GM19324 (cell line): ENCODE measurements at regions not wholly inside any gene's neighbourhood (a gene's known extent, or its start where the extent isn't known, plus 50 kb on each side); places are given as distances from the start of the nearest gene placed in this dataset.
"Not testable (repeated sequence)": the region's sequence is repeated elsewhere in the genome, so short reads cannot be mapped to it uniquely, and the experiment has no call there.

ENCODE experiments used
- ATAC-seq: cut with Tn5 transposase; IDR thresholded peaks from one replicate; pipeline ENCODE4 v1.9.1; 2021; ENCODE audit warnings: mild to moderate bottlenecking, moderate library complexity; ENCODE audit not compliant: unreplicated experiment, low FRiP score

GRCh38 chr10:16231176-16231575, 205.6 kb upstream of the PTER start:
- ATAC-seq, result no peak

GRCh38 chr10:16231734-16232435, 204.9 kb upstream of the PTER start:
- no peak for ATAC-seq

- ATAC-seq, result no peak
These were observed 204.4 kb upstream of the PTER start for GRCh38 chr10:16232441-16232840.

- ATAC-seq, result no peak
These were observed 201.9 kb upstream of the PTER start for GRCh38 chr10:16234916-16235315.

DNA sequence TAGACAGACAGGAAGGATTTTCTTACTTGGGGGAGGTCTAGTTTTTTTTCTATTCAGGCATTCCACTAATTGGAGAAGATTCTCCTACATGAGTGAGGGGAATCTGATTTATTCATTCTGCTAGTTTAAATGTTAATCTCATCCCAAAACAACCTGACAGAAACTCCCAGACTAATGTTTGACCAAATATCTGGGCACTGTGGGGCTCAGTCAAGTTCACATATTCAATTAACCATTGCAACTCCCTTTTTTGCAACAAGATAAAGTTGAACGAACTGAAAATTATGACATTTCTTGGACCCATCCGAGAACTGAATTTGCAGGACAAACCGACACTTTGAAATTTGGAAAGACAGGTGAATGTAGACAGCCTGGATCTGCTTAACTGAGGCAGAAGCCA, 194.4 kb upstream of the PTER start:
- no peak for ATAC-seq

- ATAC-seq, result no peak
These were observed 193.8 kb upstream of the PTER start for GRCh38 chr10:16242859-16243613.

DNA sequence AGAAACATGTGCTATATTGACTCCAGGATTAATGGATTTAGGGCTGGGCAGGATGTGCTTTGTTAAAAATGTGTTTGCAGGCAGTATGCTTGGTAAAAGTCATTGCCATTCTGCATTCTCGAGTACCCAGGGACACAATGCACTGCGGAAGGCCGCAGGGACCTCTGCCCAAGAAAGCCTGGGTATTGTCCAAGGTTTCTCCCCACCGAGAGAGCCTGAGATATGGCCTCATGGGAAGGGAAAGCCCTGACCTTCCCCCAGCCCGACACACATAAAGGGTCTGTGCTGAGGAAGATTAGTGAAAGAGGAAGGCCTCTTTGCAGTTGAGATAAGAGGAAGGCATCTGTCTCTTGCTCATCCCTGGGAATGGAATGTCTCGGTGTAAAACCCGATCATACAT, 186.7 kb upstream of the PTER start:
- not testable (repeated sequence) for ATAC-seq

DNA sequence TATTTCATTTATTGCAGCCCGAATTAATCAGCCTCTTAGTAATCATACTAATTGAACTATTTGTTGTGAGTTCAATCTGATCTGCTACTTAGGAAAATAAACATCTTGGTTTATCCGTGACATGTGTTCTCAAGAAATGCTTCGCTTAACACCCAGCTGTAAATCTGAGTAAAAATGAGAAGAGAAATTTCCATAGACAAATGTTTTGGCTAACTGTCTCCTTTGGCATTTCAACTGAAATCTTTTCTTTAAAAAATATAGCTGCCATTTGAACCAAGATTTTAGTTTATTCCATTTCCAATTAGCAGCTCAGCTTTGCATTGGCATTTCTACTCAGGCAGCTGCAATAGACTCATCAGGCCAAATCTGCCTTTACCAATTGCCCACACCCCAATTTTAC, 180.5 kb upstream of the PTER start:
- ATAC-seq, result no peak

DNA sequence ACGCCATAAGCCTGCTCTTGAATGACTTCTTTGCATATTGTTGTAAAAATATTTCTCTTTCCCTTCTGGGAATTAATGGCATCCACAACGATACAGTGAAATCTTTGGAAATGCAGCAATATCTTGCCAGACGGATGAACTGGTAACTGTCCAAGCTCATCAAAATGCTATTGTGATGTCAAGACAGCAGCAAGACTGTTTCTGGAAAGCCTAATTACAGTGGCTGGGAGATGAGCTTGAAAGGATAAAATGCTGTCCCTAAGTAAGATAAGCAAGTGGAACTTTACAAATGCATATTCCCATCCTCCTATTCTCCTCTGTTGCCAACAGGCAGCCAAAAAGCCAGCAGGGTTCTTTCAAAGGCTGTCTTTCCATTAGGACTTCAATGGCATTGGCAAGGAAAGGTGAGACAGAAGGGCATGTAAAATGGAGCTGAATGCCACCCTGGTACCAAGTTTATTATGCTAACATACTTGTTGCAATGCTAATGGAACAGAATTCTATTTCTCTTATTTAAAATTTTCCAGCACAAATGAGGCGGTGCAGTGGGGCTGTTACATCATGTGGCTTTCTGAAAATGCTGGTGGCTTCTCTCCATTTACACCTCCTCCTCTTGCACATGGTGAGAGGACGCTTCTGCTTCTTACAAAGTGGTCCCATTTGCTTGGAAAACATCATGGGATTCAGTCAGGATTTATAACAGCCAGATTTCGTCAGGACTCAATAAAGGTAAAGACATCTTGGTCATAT, 178.3 kb upstream of the PTER start:
- no peak for ATAC-seq

GRCh38 chr10:16259726-16260125, 177.1 kb upstream of the PTER start:
- no peak for ATAC-seq

DNA sequence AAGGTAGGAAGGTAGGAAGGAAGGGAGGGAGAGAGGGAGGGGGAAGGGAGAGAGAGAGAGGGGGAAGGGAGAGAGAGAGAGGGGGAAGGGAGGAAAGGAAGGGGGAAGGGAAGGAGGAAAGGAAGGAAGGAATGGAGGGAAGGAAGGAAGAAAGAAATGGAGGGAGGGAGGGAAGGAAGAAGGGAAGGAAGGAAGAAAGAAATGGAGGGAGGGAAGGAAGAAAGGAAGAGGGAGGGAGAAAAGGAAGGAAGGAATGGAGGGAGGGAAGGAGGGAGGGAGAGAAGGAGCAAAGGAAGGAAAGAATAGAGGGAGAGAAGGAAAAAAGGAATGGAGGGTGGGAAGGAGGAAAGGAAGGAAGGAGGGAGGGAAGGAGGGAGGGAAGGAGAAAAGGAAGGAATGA, 176.4 kb upstream of the PTER start:
- ATAC-seq, result no peak

DNA sequence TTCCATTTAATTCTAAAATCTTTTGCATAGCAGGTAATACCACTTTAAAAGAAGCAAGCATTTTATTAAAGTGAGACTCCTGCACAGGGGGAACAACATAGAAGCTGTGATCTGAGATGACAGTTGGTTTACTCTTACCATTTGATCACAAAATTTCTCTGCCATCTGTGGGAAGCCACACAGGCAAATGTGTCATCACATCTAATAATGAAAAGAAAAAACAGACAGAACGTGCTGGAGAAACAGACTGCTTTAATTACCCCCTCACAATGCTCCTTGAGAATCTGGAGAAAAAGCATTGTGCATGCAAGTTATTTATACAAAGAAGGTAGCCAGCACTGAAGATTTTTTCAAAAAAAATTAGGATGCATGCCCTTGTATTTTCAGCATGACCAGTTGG, 165.2 kb upstream of the PTER start:
- no peak for ATAC-seq

GRCh38 chr10:16274911-16275310, 161.9 kb upstream of the PTER start:
- no peak for ATAC-seq

DNA sequence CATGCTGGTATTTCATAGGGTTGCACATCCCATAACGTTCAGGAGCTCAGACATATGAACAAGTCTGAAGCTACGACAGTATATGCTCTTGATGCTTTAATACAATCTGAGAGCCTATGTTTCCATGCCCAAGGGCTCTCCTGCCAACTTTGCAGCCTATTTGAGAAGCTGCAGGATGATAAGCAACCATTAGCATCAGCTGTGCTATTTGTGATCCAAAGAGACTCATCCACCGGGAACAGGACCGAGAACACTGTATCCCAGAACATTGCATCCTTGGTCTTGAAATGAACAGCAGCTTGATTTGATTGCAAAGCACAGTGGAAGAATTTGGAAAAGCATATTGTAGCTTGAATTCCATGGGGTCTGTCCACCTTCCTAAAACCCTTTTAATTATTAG, 156.2 kb upstream of the PTER start:
- no peak for ATAC-seq

- ATAC-seq, result no peak
These were observed 144.4 kb upstream of the PTER start for GRCh38 chr10:16292366-16292765.

DNA sequence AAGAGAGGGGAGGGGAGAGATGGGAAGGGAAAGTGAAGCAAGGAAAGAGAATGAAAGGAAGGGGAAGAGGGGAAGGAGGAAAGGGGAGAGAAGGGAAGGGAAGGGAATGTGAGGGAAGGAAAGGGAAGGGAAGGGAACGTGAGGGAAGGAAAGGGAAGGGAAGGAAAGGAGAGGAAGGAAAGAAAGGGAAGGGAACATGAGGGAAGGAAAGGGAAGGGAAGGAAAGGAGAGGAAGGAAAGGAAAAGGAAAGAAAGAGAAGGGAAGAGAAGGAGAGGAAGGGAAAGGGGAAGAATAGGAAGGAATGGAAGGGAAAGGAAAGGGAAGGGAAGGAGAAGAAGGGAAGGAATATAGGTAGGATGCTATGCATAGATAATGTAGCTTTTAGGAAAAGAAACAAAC, 139.7 kb upstream of the PTER start:
- ATAC-seq, result no peak

DNA sequence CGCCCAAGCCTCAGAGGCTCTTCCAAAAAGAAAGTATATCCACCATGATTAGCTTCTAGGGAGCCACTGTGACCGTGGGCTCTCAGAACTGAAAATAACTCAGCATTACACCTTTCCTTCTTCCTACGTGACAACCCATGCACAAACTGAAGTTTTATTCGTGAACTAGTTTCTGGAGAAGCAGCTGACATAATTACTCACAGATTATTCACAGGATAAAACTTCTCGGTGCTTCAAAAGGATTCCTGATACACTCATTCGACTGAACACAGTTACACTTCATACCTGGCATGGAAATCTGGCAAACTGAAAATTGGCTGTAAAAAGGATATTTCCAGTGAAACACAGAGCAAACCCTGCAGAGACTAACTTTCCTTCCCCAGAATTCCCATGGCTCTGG, 139.2 kb upstream of the PTER start:
- ATAC-seq, result no peak

DNA sequence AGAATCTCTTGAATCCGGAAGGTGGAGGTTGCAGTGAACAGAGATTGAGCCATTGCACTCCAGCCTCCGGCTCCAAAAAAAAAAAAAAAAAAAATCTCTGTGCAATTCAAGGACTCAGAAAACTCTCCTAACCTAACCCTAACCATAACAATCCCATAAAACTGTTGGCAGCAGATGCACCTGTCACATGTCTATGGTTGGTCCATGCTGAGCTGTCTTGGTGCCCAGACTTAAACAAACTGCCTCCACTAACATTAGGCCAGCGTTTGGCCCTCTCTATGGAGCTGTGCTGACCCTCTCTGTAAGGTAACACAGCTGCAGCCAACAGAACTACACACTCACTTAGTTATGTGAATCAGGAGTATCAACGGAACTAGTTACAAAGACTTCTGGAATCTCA, 132.5 kb upstream of the PTER start:
- no peak for ATAC-seq

DNA sequence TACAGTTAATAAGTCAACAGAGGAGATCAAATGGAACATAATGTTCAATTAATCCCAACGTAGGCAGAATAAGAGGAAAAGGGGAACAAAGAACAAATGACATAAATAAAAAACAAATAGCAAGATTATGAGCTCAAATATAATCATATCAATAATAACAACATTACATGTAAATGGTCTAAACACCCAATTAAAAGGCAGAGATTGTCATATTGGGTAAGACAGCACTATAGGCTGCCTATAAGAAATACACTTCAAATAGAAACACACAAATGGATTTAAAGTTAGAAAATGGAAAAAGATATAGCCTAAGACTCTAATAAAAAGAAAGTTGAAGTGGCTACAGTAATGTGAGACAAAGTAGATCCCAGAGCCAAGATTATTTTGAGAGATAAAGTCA, 126.4 kb upstream of the PTER start:
- ATAC-seq, result no peak

DNA sequence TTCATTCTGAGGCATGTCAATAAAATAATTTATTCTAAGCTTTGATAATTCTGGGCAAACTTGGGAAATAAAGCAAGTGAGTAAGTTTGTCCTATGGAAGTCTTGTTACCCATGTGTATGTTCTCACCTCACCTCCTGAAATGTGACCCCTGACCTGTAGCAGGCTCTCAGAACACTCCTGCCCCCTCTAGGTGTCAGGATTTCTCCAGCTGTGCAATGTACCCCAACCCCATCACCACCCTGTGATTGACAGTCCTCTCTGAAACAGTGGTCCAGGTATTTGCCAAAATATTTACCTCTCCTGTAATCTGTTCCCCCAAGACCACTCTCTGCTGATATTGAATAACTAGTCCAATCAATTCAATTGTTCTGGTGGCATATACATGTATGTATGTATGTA, 122.6 kb upstream of the PTER start:
- ATAC-seq, result no peak

DNA sequence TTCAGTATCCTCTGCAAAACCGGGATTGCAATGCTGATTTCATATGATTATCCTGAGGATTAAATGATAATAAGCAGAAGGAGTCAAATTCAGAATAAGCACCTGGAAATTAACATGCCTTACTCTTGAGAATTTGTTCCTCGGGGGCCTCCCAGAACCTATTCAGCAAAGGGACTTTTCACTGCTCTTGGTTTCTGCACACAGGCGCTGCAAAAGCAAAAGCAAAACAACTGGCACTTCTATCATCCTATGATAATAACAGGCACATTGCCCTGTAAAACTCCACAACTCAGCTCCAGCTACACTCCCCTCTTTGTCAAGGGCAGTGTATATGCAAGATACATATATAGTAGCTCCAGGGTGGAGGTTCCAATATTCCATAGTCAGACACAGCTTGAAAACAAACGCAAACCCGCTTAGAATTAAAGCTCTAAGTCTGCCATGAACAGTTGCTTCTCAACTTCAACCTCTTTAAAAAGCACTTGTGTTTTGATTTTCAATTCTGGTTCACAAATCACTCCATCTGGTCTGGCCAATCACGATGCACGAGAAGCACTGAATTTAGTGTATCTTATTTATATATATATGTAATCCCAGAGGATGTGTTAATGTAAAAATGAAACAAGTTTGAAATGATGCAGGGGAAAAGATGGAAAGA, 119.9 kb upstream of the PTER start:
- ATAC-seq, result no peak
